ENCODE measurements at regions not wholly inside any gene's neighbourhood (a gene's known extent, or its start where the extent isn't known, plus 50 kb on each side); places are given as distances from the start of the nearest gene placed in this dataset.

DNA sequence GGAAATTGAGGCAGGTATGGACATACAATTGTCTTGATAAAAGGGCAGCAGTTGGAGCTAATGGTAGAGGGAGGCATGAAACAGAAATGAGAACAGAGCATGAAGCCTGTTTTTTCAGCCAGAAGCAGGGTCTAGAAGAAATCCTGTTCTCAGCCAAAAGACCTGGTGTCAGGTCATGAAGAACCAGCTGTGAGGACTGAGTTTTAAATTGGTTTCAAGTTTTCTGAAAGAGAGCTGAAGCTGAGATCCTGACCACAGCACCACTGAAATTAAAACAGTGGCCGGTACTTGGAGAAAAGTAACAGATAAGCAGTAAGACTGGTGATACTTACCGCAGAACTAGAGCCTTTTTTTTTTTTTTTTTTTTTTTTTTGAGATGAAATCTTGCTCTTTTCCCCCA, 283.8 kb upstream of the BMP2 start:
- TF ChIP-seq FOSL1 (IDR thresholded peaks at IDR 0.05; ENCODE audit: low read depth) (no peak), YY1 (IDR thresholded peaks at IDR 0.05; ENCODE audit: extremely low read depth, insufficient replicate concordance, low read depth, low read length) (no peak), ZNF274 (IDR thresholded peaks at IDR 0.05; ENCODE audit: low read depth, low read length) (no peak), POLR2AphosphoS5 (IDR thresholded peaks at IDR 0.05; ENCODE audit: low read depth, low read length) (no peak), CTCF (IDR thresholded peaks at IDR 0.05 in 2 of 3, conservative IDR thresholded peaks at IDR 0.05 in 1 of 3; ENCODE audit: borderline replicate concordance in 1 of 3, insufficient read depth in 1 of 3, low read depth in 2 of 3, low read length in 2 of 3) (no peak), ZFX (IDR thresholded peaks at IDR 0.05) (no peak)

Measured in HCT116 (cell line).